GM18868 (cell line): ENCODE measurements at regions not wholly inside any gene's neighbourhood (a gene's known extent, or its start where the extent isn't known, plus 50 kb on each side); places are given as distances from the start of the nearest gene placed in this dataset.

Experiments
- ATAC-seq: cut with Tn5 transposase; IDR thresholded peaks from one replicate; pipeline ENCODE4 v1.9.1; 2021; ENCODE audit warnings: mild to moderate bottlenecking, moderate library complexity; ENCODE audit not compliant: unreplicated experiment

GRCh38 chr5:6201631-6202030 lies 176.7 kb downstream of the MED10 start:
- ATAC-seq: no peak

- ATAC-seq: no peak
These were observed 179.8 kb downstream of the MED10 start for GRCh38 chr5:6198531-6198930.

DNA sequence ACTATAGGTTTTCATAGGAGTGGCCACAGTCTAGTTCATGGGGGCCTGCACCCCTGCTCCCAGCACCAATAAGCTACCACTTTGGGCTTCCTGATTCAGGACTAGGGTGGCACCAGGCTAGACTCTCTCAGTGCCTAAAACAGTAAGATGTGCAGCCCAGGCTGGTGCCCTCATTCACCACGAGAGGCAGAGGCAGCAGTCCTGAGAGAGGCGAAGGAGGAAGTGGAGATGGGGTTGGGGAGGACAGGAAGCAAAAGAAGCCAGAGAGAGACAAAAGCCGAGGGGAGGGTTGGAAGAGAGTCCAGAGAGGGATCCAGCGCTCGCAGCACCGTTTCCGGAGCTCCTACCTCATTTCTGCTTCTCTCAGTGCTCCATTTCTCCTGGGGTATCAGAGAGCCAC lies 180.9 kb downstream of the MED10 start:
- peak; percentile 62 for ATAC-seq

DNA sequence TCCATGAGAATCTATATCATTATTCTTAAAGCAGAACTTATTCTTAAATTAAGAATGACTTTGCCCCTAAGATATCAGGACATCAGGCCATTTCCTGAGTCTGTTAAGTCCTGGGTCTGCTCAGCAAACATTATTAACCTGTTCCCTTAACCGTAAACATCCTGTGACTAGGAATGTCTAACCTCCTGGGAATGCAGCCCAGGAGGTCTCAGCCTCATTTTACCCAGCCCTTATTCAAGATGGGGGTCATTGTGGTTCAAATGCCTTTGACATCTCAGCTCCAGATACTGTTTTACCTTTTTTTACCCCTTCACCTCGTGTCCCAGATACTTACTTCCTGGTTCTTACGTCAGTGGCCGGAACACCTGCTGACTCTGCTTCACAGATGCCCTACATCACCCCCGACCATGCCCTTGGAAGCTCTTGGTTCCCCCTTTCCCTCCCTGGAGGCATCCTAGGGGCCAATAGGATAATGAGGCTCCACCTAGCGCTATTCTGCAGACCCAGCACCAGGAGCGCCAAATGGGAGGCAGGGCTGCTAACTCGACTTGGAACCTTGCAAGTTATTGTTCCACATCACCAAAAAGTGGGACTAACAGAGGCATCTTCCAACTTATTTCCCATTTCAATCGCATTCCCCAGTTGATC lies 182.5 kb downstream of the MED10 start:
- ATAC-seq: no peak

GRCh38 chr5:6194906-6195612 lies 183.3 kb downstream of the MED10 start:
- peak; percentile 59 for ATAC-seq

GRCh38 chr5:6194261-6194875 lies 184.0 kb downstream of the MED10 start:
- no peak for ATAC-seq

GRCh38 chr5:6193310-6193709 lies 185.0 kb downstream of the MED10 start:
- no peak for ATAC-seq

- ATAC-seq: no peak
These were observed 187.5 kb downstream of the MED10 start for GRCh38 chr5:6190838-6191237.

GRCh38 chr5:6188976-6189375 lies 189.4 kb downstream of the MED10 start:
- ATAC-seq: no peak

DNA sequence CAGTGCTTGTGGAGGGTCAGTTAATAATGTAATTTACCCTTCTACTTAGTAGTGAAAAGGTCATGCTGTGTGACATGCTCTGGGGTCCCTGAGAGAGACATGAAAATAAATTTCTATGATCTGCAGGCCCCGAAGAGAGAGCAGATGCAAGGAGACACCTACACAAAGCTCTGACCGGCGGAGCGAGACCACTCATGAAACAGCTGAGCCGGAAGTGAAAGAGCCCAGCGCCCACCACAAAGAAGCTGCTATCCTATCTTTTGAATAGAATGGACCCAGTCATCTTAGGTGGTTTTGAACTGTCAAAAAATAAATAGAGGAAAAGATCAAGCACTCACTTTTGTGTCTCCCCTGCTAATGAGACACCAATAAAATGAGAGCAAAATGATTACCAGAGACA lies 190.0 kb downstream of the MED10 start:
- ATAC-seq: peak; percentile 99

DNA sequence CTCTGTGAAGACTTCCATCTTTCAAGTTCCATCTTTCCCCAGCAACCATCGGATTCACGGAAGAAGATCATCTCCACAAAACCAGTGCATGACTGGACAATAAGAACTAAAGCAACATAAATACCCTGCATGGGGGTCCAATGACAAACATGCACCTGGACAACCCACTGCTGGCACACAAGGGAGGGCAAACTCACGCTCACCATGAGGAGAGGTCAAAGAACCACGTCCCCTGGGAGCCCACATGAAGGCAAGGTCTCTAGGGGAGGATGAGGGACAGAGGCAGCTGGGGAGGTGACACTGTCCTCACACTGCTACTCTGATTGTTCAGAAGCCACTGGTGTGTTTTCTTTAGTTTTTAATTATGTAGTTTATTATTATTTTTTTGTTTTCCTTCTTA lies 190.8 kb downstream of the MED10 start:
- ATAC-seq: no peak

DNA sequence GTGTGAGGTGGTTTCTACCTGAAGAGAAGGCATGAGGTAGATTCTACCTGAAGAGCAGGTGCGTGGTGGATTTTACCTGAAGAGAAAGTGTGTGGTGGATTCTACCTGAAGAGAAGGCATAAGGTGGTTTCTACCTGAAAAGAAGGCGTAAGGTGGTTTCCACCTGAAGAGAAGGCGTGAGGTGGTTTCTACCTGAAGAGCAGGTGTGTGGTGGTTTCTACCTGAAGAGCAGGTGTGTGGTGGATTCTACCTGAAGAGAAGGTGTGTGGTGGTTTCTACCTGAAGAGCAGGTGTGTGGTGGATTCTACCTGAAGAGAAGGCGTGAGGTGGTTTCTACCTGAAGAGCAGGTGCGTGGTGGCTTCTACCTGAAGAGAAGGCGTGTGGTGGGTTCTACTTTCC lies 192.8 kb downstream of the MED10 start:
- no peak for ATAC-seq

DNA sequence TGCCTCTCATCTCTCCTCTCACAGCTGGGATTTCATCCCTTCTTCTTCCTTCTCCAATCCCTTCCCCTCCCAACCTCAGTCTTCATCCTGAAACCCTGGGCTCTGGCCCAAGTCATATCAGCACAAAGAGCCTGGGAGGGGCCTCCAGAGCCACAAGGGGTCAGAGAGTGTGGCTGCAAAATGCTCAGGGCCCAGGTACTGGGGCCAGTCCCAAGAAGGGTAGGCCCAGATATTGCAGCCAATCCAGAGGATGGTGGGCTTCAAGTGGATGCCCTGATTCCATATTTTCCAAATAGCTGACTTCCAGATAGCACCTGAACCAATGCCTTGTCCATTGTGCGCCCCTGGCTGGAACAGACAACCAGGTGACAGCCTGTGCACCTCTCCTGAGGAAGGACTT lies 193.9 kb downstream of the MED10 start:
- no peak for ATAC-seq

GRCh38 chr5:6183391-6184390 lies 194.7 kb downstream of the MED10 start:
- no peak for ATAC-seq

DNA sequence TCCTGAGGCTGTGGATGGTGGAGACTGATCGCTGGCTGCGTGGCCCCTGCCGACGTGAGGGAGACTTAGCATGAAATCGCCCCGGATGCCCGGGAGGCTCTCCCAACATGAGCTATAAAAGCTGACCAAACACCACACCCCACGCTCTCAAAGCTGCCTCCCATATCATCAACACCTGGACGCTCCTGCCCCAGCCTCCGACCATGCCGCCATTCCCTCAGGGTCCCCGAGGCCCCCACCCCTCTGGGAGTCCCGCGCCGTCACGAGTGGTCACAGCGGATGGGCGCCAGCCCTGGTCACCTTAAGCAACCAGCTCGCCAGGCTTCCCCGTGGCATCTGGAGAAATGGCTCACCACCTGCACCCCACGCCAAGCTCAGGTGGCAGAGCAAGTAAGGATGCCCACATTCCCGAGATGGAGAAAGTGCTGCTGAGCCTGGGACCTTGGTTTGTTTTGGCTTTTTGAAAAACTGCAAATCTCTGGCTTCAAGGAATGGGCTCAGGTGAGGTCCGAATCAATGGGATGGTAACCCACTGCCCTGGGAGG lies 196.0 kb downstream of the MED10 start:
- ATAC-seq: no peak

- ATAC-seq: no peak
These were observed 196.5 kb downstream of the MED10 start for GRCh38 chr5:6181871-6182270.

GRCh38 chr5:6181147-6181729 lies 197.1 kb downstream of the MED10 start:
- no peak for ATAC-seq

DNA sequence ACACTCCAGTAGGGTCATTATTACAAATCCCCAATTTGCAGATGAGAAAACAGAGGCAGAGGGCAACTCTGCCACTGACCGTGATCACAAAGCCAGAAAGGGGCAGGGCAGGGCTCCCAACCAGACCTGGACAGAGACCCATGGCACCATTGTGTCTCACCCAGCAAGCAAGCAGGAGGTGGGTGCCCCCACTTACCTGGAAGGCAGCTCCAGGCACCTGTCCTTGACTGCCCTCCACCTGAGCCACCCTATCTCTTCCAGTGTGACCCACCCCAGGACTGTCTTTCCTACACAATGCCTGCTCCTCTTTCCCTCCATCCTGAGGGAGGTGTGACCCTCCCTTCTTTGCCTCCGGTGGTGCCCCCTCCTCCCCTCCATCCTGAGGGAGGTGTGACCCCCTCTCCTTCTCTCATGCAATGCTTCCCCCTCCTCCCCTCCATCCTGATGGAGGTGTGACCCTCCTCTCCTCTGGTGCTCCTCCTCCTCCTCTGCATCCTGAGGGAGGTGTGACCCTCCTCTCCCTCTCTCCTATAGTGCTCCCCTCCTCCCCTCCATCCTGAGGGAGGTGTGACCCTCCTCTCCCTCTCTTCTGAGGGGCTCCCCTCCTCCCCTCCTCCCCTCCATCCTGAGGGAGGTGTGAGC lies 198.0 kb downstream of the MED10 start:
- ATAC-seq: no peak

DNA sequence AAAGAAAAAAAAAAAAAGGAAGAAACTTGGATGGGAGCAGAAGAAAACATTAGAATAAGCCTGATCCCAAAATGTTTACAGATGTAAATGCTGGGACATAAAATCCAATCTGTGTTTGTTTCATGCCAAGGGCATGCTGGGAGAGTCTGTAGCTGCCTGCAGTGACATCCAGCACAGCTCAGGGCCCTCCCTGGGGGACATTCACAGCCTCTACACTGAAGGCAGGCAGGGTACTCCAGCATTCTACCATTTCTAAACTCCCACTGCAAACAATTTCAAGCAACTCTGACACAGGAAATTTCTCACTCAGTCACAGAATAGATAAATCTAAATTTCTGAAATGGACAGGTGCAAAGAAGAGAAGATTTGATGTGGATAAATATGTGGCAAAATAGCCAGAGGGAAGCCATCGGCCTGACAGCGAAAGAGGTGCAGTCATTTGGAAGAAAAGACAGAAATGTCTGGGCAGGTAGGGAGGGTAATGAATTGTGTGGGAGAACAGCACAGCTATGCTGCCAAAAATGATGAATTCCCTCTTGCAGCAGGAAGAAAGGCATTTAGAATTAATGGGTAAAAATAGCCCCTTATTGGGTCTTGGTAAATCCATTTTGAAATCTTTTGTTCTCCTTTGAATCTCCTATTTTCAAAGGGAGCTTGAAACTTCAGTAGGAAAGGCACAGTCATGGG lies 199.4 kb downstream of the MED10 start:
- ATAC-seq: no peak
